ENCODE measurements at regions not wholly inside any gene's neighbourhood (a gene's known extent, or its start where the extent isn't known, plus 50 kb on each side); places are given as distances from the start of the nearest gene placed in this dataset.

DNA sequence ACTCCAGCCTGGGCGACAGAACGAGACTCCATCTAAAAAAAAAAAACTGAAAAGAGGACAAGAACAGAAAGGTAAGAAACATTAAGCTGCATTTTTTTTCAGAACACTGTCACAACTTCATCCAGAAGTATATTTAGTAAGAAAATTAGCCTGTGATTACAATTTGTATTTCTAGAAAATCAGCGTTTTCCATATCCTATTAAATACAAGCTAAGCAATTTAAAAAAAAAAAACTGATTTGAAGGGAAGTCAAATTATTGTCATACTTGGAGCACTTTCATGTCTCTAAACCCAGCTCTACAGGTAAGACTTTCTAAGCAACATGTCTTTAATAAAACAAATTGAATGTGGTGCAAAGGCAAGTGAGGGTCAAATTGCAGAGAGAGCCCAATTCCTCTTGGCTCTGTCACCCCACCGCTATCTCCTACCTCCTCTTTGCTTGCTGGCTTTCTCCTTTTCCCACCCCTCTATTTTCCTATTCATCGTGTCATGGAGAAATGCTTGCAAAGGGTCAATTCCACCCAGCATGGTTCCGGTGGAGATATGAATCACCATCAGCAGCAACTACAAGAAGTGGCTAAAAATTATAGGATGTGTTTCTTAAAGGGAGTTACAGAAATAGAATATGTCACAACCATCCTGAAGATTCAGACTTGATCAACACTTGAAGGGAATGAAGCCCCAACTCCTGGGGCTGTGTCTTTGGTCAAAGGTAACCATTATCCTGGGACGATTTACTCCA lies 68.4 kb upstream of the BCL11A start:
- TF ChIP-seq, protein P1, sequence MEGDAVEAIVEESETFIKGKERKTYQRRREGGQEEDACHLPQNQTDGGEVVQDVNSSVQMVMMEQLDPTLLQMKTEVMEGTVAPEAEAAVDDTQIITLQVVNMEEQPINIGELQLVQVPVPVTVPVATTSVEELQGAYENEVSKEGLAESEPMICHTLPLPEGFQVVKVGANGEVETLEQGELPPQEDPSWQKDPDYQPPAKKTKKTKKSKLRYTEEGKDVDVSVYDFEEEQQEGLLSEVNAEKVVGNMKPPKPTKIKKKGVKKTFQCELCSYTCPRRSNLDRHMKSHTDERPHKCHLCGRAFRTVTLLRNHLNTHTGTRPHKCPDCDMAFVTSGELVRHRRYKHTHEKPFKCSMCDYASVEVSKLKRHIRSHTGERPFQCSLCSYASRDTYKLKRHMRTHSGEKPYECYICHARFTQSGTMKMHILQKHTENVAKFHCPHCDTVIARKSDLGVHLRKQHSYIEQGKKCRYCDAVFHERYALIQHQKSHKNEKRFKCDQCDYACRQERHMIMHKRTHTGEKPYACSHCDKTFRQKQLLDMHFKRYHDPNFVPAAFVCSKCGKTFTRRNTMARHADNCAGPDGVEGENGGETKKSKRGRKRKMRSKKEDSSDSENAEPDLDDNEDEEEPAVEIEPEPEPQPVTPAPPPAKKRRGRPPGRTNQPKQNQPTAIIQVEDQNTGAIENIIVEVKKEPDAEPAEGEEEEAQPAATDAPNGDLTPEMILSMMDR (IDR thresholded peaks at IDR 0.05) = no peak
- TF ChIP-seq, protein P2, sequence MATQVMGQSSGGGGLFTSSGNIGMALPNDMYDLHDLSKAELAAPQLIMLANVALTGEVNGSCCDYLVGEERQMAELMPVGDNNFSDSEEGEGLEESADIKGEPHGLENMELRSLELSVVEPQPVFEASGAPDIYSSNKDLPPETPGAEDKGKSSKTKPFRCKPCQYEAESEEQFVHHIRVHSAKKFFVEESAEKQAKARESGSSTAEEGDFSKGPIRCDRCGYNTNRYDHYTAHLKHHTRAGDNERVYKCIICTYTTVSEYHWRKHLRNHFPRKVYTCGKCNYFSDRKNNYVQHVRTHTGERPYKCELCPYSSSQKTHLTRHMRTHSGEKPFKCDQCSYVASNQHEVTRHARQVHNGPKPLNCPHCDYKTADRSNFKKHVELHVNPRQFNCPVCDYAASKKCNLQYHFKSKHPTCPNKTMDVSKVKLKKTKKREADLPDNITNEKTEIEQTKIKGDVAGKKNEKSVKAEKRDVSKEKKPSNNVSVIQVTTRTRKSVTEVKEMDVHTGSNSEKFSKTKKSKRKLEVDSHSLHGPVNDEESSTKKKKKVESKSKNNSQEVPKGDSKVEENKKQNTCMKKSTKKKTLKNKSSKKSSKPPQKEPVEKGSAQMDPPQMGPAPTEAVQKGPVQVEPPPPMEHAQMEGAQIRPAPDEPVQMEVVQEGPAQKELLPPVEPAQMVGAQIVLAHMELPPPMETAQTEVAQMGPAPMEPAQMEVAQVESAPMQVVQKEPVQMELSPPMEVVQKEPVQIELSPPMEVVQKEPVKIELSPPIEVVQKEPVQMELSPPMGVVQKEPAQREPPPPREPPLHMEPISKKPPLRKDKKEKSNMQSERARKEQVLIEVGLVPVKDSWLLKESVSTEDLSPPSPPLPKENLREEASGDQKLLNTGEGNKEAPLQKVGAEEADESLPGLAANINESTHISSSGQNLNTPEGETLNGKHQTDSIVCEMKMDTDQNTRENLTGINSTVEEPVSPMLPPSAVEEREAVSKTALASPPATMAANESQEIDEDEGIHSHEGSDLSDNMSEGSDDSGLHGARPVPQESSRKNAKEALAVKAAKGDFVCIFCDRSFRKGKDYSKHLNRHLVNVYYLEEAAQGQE (IDR thresholded peaks at IDR 0.05; ENCODE audit: insufficient read depth in 1 of 2, low read depth in 2 of 2, low read length in 1 of 2) = no peak
